Hematopoietic multipotent progenitor cell treated with erythropoietin and hydrocortisone succinate and interleukin-3 and kit ligand, for 6 days (in vitro differentiated cells): ENCODE measurements at regions not wholly inside any gene's neighbourhood (a gene's known extent, or its start where the extent isn't known, plus 50 kb on each side); places are given as distances from the start of the nearest gene placed in this dataset.
A peak's percentile ranks its signal among the peaks of the same experiment; 100 is the strongest.

Experiments
- DNase-seq: peaks from one replicate; pipeline ENCODE4 v3.0.0-alpha.2; 2015

- DNase-seq: no peak
Measured at GRCh38 chr4:123545667-123546572, 149.3 kb downstream of the SPRY1 start.

GRCh38 chr4:123546573-123547060, 150.0 kb downstream of the SPRY1 start:
- no peak for DNase-seq

- no peak for DNase-seq
Measured at GRCh38 chr4:123547216-123548165, 150.9 kb downstream of the SPRY1 start.

GRCh38 chr4:123553279-123553678, 156.7 kb downstream of the SPRY1 start:
- DNase-seq: peak; percentile 35

GRCh38 chr4:123553733-123554637, 157.4 kb downstream of the SPRY1 start:
- DNase-seq: no peak

GRCh38 chr4:123554801-123555232, 158.2 kb downstream of the SPRY1 start:
- DNase-seq: peak; percentile 12

GRCh38 chr4:123555233-123555806, 158.7 kb downstream of the SPRY1 start:
- peak; percentile 72 for DNase-seq

GRCh38 chr4:123555807-123556273, 159.2 kb downstream of the SPRY1 start:
- DNase-seq: no peak

GRCh38 chr4:123556526-123556925, 159.9 kb downstream of the SPRY1 start:
- DNase-seq: no peak

GRCh38 chr4:123557857-123558536, 161.4 kb downstream of the SPRY1 start:
- no peak for DNase-seq

- DNase-seq: no peak
Measured at GRCh38 chr4:123558865-123559264, 162.3 kb downstream of the SPRY1 start.

GRCh38 chr4:123559955-123560871, 163.6 kb downstream of the SPRY1 start:
- no peak for DNase-seq

- DNase-seq: no peak
Measured at GRCh38 chr4:123561525-123561924, 164.9 kb downstream of the SPRY1 start.

- DNase-seq: peak; percentile 20
Measured at GRCh38 chr4:123562994-123563750, 166.6 kb downstream of the SPRY1 start.

- peak; percentile 98 for DNase-seq
Measured at GRCh38 chr4:123564758-123565346, 168.3 kb downstream of the SPRY1 start.

GRCh38 chr4:123568936-123569335, 172.3 kb downstream of the SPRY1 start:
- DNase-seq: no peak

- DNase-seq: no peak
Measured at GRCh38 chr4:123569541-123569940, 172.9 kb downstream of the SPRY1 start.

- DNase-seq: no peak
Measured at GRCh38 chr4:123573866-123574508, 177.4 kb downstream of the SPRY1 start.
